PFSK-1 (cell line): ENCODE measurements at regions not wholly inside any gene's neighbourhood (a gene's known extent, or its start where the extent isn't known, plus 50 kb on each side); places are given as distances from the start of the nearest gene placed in this dataset.

Source experiments
- POLR2AphosphoS5 ChIP-seq: IDR thresholded peaks from 2 replicates; pipeline ENCODE4 v1.6.1; 2012; ENCODE audit warnings: low read depth, mild to moderate bottlenecking, control low read depth, low read length, moderate library complexity
- TF ChIP-seq, protein P1 (sequence below), 2 experiments: IDR thresholded peaks; 2 replicates each; pipeline versions ENCODE4 v1.6.1 to v1.8.0; 2011 to 2012; ENCODE audit warnings: low read depth in 2 of 2, low read length in 2 of 2, control low read depth in 1 of 2, inconsistent platforms in 1 of 2, mild to moderate bottlenecking in 1 of 2, moderate library complexity in 1 of 2; ENCODE audit not compliant: insufficient read depth in 1 of 2

DNA sequence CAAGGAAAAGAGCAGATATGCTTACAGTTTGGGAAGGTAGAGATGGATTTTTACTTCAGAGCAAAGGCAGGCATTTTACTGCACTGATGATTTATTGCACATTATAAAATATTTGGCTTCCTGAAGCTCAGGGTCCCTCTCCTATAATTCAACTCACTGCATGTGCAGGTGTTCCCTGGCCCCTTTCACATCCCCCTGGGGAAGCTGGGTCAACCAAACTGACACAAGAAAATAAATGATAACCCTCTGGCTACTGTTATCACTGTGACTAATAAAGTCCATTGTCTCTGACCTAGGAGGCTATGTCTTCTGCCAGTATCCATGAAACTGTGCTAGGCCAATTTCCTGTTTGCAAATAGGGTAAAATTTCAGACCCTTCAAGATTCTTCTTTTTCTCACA is 163.1 kb downstream of the ARL6IP6 start:
- TF ChIP-seq, protein P1, sequence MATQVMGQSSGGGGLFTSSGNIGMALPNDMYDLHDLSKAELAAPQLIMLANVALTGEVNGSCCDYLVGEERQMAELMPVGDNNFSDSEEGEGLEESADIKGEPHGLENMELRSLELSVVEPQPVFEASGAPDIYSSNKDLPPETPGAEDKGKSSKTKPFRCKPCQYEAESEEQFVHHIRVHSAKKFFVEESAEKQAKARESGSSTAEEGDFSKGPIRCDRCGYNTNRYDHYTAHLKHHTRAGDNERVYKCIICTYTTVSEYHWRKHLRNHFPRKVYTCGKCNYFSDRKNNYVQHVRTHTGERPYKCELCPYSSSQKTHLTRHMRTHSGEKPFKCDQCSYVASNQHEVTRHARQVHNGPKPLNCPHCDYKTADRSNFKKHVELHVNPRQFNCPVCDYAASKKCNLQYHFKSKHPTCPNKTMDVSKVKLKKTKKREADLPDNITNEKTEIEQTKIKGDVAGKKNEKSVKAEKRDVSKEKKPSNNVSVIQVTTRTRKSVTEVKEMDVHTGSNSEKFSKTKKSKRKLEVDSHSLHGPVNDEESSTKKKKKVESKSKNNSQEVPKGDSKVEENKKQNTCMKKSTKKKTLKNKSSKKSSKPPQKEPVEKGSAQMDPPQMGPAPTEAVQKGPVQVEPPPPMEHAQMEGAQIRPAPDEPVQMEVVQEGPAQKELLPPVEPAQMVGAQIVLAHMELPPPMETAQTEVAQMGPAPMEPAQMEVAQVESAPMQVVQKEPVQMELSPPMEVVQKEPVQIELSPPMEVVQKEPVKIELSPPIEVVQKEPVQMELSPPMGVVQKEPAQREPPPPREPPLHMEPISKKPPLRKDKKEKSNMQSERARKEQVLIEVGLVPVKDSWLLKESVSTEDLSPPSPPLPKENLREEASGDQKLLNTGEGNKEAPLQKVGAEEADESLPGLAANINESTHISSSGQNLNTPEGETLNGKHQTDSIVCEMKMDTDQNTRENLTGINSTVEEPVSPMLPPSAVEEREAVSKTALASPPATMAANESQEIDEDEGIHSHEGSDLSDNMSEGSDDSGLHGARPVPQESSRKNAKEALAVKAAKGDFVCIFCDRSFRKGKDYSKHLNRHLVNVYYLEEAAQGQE (IDR thresholded peaks at IDR 0.05; ENCODE audit: insufficient read depth in 1 of 2, low read depth in 2 of 2, low read length in 2 of 2), result no peak
- no peak for TF ChIP-seq POLR2AphosphoS5
